ENCODE measurements at regions not wholly inside any gene's neighbourhood (a gene's known extent, or its start where the extent isn't known, plus 50 kb on each side); places are given as distances from the start of the nearest gene placed in this dataset.
A peak's percentile ranks its signal among the peaks of the same experiment; 100 is the strongest.

GRCh38 chr12:77163074-77164038 is 98.0 kb upstream of the E2F7 start:
- no peak for DNase-seq (ENCODE audit: extremely low read depth, low read depth, low spot score)

GRCh38 chr12:77161944-77162343 is 96.6 kb upstream of the E2F7 start:
- DNase-seq (ENCODE audit: extremely low read depth, low read depth, low spot score), result no peak

- no peak for DNase-seq (ENCODE audit: extremely low read depth, low read depth, low spot score)
These were observed 95.6 kb upstream of the E2F7 start for GRCh38 chr12:77160931-77161330.

GRCh38 chr12:77153706-77154105 is 88.3 kb upstream of the E2F7 start:
- DNase-seq (ENCODE audit: extremely low read depth, low read depth, low spot score), result no peak

- peak; percentile 37 for DNase-seq (ENCODE audit: extremely low read depth, low read depth, low spot score)
These were observed 87.3 kb upstream of the E2F7 start for GRCh38 chr12:77152623-77153193.

- no peak for DNase-seq (ENCODE audit: extremely low read depth, low read depth, low spot score)
These were observed 85.7 kb upstream of the E2F7 start for GRCh38 chr12:77151030-77151429.

GRCh38 chr12:77133566-77133965 is 68.2 kb upstream of the E2F7 start:
- DNase-seq (ENCODE audit: extremely low read depth, low read depth, low spot score), result peak; percentile 23

GRCh38 chr12:77131977-77132490 is 66.7 kb upstream of the E2F7 start:
- no peak for DNase-seq (ENCODE audit: extremely low read depth, low read depth, low spot score)

- no peak for DNase-seq (ENCODE audit: extremely low read depth, low read depth, low spot score)
These were observed 64.8 kb upstream of the E2F7 start for GRCh38 chr12:77130193-77130592.

GRCh38 chr12:77124767-77125166 is 59.4 kb upstream of the E2F7 start:
- no peak for DNase-seq (ENCODE audit: extremely low read depth, low read depth, low spot score)

- no peak for DNase-seq (ENCODE audit: extremely low read depth, low read depth, low spot score)
These were observed 57.3 kb upstream of the E2F7 start for GRCh38 chr12:77122661-77123060.

GRCh38 chr12:77122236-77122635 is 56.9 kb upstream of the E2F7 start:
- DNase-seq (ENCODE audit: extremely low read depth, low read depth, low spot score), result peak; percentile 48

GRCh38 chr12:77120156-77121085 is 55.1 kb upstream of the E2F7 start:
- peak; percentile 55 for DNase-seq (ENCODE audit: extremely low read depth, low read depth, low spot score)

GRCh38 chr12:77118696-77119095 is 53.3 kb upstream of the E2F7 start:
- no peak for DNase-seq (ENCODE audit: extremely low read depth, low read depth, low spot score)

- DNase-seq (ENCODE audit: extremely low read depth, low read depth, low spot score), result no peak
These were observed 50.9 kb upstream of the E2F7 start for GRCh38 chr12:77116277-77116676.

- no peak for DNase-seq (ENCODE audit: extremely low read depth, low read depth, low spot score)
These were observed 50.1 kb upstream of the E2F7 start for GRCh38 chr12:77115471-77115870.

All from glomerular endothelial cell (primary cell).